ENCODE measurements at regions not wholly inside any gene's neighbourhood (a gene's known extent, or its start where the extent isn't known, plus 50 kb on each side); places are given as distances from the start of the nearest gene placed in this dataset.
"Not testable (repeated sequence)": the region's sequence is repeated elsewhere in the genome, so short reads cannot be mapped to it uniquely, and the experiment has no call there.

GRCh38 chr15:93340406-93340805 is 251.4 kb upstream of the RGMA start:
- no peak for DNase-seq

- DNase-seq = peak; percentile 3
These were observed 244.8 kb upstream of the RGMA start for GRCh38 chr15:93333796-93334195.

DNA sequence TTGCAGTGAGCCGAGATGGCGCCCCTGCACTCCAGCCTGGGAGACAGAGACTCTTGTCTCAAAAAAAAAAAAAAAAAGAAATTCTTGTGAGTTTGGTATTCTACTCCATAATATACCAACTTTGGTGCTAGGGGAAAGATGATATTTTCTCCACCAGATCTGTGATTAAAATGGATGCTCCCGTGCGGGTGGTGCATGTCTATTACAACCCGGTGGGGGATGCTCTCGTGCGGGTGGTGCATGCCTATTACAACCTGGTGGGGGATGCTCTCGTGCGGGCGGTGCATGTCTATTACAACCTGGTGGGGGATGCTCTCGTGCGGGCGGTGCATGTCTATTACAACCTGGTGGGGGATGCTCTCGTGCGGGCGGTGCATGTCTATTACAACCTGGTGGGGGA is 244.1 kb upstream of the RGMA start:
- DNase-seq = not testable (repeated sequence)

DNA sequence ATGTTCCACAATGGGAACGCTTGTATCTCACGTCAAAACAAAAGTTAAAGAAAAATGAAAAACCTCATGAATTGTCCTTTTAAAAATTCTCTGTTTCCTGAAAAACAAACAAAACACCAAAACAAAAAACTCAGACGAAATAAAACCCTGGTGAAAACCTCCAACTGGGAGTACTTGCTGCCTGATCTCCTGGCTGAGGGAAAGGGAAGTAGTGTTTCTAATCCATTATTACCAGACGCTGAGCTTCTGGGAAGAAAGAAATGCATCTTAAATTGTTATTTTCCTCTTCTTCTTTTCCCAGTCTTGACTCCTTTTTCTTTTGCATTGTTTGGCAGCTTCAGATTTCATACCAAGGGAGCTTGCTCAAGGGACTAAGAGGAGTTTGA is 243.2 kb upstream of the RGMA start:
- no peak for DNase-seq

DNA sequence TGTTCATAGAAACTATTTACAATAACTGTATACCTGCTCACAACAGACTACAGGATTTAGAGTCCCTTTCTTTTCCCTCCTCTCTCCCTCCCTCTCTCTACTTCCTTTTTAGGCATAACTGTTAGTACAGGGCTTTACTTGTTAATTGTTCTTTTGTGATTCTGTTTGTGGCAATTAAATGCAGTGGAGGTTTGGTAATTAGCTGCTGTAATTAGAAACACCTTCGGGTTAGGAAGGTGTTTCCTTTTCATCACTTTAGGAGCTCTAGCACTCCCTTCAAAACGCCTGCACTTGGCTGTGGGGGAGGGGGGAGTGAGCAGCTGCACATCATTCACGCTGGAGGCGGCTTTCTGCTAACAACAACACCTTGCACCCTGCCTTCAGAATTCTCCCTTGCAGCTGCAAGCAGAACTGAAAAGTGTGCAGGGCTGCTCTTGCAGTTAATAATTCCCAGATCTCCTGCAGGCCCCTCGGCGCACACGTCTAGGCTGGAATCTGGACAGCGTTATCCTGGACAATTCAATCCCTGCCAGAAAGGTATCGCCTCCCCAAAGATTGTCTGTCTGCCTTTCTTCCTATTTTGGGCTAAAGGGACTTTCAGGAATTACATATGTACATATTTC is 242.6 kb upstream of the RGMA start:
- no peak for DNase-seq

GRCh38 chr15:93330912-93331544 is 242.0 kb upstream of the RGMA start:
- DNase-seq = no peak

- DNase-seq = no peak
These were observed 238.4 kb upstream of the RGMA start for GRCh38 chr15:93327364-93327763.

DNA sequence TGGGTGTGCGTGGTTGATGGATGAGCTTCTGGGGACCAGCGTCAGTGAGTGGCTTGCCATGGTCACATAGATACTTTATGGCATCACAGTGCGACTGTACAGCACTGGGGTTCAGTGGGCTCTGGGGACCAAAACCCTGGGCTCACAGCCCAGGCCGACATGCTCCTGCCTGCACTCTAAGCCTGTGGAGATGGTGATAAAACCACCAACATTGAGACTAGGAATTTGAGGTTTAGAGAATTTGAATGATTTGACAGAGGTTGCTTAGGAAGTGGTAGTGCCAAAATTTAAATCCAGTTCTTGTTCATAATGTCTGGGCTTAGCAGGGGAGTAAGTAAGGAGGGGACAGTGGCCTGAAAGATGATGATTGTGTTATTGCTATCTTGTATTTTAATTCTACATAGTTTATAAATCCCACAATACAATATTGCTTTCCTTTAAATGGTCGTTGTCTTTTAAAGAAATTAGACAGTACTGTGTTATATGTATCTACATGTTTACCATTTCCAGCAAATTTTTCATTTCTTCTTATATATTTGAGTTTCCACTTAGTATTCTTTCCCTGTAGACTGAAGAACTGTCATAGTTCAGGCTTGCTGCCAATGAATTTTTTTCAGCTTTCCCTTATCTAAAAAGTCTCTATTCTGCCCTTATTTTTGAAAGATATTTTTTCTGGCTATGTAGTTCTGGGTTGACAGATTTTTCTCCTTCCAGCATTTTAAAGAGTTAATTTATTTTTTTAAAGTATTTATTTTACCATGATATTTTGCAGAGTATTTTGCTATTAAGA is 235.4 kb upstream of the RGMA start:
- DNase-seq = no peak

- DNase-seq = peak; percentile 40
These were observed 232.9 kb upstream of the RGMA start for GRCh38 chr15:93321881-93322282.

- DNase-seq = no peak
These were observed 230.3 kb upstream of the RGMA start for GRCh38 chr15:93319121-93319814.

DNA sequence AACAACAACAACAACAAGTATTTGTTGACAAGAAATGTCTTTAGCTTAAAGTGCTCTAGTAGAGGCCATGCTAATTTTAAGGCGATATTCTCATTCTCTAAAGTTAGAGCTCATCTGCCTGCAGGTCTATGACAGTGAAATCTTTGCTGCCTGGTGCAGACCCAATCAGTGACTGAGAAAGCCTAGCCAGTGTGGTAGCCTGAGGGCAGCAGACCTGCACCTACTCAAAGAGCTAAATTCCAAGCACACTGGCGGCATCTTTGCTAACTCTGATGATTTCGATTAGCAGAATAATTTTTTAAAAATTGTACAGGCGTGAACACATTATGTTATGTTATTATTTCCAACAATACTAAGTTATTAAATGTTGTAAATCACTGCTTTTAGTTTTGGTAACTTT is 228.8 kb upstream of the RGMA start:
- no peak for DNase-seq

DNA sequence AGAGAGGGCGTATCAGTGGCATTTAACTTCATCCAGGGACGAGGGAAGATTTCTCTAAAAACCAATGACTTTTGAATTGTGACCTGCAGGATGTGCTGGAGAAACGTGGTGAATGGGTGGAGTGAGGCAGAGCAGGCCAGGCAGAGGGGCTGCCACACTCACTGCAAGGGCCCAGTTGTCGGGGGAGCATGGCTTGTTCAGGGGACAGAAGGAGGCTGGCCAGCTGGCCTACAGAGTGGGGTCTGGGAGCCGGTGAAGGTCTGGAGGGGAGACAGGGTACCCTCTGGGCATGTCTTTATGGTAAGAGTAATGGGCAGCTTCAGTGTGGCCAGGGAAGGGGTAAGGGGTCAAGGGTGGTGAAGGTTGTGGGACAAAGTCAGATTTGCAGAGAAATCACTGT is 225.2 kb upstream of the RGMA start:
- DNase-seq = no peak

DNA sequence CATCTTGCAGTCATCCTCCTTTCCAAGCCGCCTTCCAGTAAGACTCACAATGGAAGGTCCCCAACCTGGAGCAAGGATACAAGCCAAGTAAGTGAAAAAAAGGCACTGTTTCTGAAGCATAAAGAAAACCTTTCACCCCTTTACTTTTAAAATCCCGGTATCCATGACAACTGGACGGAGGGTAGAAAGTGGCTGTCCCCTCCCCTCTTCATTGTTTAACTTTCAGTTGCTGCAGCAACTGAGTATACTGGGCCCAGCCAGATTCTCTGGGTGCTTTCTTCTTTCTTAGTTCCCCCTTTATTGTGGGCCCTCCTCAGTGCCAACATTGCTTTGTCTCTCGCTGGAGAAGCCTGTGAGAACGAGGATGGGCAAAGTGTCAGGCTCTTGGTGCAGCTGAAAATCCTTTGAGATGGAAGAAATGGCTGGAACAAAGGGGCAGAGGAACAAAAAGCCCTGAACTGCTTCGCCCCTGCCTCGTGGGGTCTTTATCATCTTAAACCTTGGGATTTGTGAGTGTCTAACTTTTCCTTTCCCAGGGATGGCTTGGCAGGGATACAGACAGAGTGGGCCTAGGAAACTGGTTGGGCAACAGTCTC is 224.0 kb upstream of the RGMA start:
- DNase-seq = no peak

DNA sequence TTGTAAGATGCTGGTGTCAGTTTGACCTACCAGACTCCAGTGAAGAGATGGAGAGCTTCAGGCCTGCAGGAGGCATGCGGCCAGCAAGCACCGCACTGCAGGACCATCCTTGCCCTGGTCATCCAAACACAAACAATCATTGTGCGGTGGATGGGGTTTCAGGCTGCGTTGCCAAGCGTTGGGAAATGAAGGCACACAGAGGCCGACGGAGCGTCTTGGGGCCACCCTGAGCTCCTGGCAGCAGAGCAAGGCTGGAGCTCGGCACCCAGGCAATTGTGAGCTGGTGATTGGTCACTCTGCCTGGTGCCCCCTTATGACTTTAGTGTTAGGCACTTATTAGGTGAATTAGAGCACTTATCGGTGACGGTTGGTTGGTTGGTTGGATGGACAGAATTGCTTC is 222.6 kb upstream of the RGMA start:
- no peak for DNase-seq

DNA sequence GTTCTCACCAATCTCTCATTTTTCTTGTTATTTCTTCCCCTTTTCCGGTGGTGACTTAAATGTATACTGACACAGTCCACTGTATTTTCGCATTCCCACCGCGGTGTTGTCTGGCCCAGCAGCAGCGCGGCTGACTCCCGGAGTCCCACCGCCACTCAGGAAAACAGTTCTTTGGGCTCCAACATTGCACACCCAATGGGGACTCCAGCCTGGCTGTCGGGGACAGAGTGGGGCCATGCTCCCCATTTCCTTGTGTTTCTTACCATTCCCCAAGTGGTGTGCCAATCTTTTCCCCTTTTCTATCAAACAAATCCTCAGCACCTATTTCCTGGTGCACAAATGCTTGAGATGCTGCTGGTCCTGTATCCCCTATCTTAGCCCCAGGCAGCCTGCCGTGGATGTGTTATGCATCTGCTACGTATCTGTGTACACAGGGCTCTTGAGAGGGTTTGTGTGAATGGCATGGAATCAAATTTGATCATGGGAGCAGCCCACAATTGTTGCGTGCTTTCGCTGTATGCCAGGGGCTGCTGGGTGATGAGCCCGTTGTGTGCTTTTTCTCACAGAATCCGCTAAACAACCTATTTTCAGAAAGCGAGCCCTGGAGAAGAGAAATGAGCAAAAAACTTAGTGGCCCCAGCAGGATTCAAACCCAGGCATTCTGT is 219.1 kb upstream of the RGMA start:
- no peak for DNase-seq

DNA sequence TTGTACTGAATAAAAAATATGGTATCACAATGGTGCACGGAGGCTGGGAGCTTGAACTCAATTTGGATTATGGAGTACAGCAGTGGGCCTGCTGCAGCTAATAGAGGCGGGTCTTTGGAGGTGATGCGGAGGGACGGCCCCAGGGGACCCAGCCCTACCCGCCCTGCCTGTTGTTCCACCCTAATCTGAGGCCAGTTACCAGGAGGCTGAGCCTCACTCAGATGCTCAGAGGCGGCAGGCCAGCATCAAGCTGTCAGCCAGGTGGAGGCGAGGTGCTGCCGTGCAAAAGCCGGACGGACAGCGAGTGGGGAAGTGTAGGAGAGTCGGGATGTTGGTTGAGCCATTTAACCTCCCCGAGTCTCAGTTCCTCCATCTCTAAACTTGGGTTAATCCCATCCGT is 218.5 kb upstream of the RGMA start:
- no peak for DNase-seq

DNA sequence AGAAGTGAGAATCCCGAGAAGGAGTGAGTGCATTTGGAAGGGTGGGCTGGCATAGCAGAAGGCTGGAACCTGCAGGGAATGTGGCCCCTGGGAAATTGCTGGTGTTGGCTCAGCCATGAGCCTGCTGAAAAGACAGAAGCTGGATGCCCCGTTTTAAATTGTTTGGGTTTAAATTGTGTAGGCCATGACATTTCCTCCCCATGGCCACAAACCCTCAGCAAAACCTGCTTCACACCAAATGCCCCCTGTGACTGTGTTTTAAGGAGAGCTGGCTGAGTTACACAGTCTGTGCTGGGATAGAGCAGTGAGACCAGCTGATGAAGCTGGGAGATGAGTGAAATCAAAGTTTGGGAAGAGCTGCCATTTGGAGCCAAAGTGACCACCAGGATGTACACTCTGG is 216.3 kb upstream of the RGMA start:
- DNase-seq = no peak

- DNase-seq = no peak
These were observed 213.2 kb upstream of the RGMA start for GRCh38 chr15:93302080-93302765.

DNA sequence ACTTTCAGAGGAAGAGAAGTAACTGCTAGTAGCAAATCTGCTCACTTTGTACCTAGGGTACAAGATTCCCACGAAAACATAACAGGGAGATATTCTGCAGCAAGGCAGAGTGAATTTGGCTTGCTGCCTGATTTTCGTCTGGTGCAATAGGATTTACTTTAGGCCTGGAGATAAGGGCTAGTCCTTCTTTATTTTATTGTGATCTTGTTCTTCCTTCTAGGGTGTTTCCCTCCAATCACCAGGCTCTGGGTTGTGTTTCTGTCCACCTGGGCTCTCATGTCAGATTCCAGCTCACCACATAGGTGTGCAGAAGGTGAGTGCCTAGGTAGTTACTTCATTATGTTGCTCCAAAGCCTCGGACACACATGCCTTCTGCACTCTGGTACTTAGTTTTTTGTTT is 211.8 kb upstream of the RGMA start:
- DNase-seq = no peak

DNA sequence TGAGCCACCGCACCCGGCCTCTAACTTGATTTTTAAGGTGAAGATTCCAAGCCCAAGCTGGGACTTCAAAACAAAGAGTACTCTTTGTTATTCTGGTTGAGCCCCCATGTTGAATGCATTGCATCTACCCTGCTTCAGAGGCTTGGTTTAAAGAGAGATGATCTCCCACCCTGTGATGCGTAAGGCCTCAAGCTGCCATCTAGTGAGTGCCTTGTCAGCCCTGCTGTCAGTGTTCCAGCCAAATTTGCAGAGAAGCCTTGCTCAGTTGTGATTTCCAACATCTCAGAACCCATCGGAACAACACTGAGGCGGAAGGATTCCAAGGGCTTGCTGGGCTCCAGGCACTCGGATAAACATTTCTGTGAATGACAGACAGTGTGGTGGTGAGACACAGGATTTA is 210.7 kb upstream of the RGMA start:
- no peak for DNase-seq

DNA sequence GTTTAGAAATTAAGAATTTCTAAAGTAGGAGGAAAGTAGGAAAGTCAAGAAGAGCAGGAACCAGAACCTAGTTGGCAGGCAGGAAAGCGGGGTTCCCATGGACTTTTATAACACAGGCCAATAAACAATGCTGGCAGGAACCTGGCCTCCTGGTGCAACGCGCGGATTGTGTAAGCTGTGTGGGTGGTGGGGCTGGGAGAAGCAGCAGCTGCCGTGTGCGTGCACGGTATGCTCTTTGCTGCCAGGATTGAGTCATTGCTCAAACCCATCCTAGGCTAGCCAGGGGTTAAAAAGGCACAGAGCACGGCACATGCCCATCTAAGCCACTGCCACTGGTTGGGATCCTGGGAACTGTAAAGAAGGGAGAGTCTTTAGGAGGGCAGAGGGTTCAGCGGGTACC is 209.9 kb upstream of the RGMA start:
- DNase-seq = no peak
